PFSK-1 (cell line): ENCODE measurements at regions not wholly inside any gene's neighbourhood (a gene's known extent, or its start where the extent isn't known, plus 50 kb on each side); places are given as distances from the start of the nearest gene placed in this dataset.

ENCODE experiments used
- FOXP2 ChIP-seq: optimal IDR thresholded peaks from 2 replicates; pipeline ENCODE3; 2011; ENCODE audit warnings: borderline replicate concordance, control low read depth, inconsistent platforms; ENCODE audit not compliant: insufficient read depth; ENCODE audit errors: extremely low read length, extremely low read depth
- POLR2AphosphoS5 ChIP-seq: IDR thresholded peaks from 2 replicates; pipeline ENCODE4 v1.6.1; 2012; ENCODE audit warnings: low read depth, mild to moderate bottlenecking, control low read depth, low read length, moderate library complexity
- SIN3A ChIP-seq: IDR thresholded peaks from 2 replicates; pipeline ENCODE4 v1.6.1; 2012; ENCODE audit warnings: mild to moderate bottlenecking, low read length, moderate library complexity, borderline replicate concordance; ENCODE audit not compliant: insufficient read depth
- TAF1 ChIP-seq: IDR thresholded peaks from 2 replicates; pipeline ENCODE4 v1.6.1; 2012; ENCODE audit warnings: low read length, control low read depth, borderline replicate concordance; ENCODE audit not compliant: insufficient read depth
- TF ChIP-seq, protein P1 (sequence below), 2 experiments: IDR thresholded peaks; 2 replicates each; pipeline versions ENCODE4 v1.6.1 to v1.8.0; 2011 to 2012; ENCODE audit warnings: low read depth in 2 of 2, low read length in 2 of 2, control low read depth in 1 of 2, inconsistent platforms in 1 of 2, mild to moderate bottlenecking in 1 of 2, moderate library complexity in 1 of 2; ENCODE audit not compliant: insufficient read depth in 1 of 2

- TF ChIP-seq FOXP2 = no peak
- TF ChIP-seq POLR2AphosphoS5 = no peak
- TF ChIP-seq, protein P1, sequence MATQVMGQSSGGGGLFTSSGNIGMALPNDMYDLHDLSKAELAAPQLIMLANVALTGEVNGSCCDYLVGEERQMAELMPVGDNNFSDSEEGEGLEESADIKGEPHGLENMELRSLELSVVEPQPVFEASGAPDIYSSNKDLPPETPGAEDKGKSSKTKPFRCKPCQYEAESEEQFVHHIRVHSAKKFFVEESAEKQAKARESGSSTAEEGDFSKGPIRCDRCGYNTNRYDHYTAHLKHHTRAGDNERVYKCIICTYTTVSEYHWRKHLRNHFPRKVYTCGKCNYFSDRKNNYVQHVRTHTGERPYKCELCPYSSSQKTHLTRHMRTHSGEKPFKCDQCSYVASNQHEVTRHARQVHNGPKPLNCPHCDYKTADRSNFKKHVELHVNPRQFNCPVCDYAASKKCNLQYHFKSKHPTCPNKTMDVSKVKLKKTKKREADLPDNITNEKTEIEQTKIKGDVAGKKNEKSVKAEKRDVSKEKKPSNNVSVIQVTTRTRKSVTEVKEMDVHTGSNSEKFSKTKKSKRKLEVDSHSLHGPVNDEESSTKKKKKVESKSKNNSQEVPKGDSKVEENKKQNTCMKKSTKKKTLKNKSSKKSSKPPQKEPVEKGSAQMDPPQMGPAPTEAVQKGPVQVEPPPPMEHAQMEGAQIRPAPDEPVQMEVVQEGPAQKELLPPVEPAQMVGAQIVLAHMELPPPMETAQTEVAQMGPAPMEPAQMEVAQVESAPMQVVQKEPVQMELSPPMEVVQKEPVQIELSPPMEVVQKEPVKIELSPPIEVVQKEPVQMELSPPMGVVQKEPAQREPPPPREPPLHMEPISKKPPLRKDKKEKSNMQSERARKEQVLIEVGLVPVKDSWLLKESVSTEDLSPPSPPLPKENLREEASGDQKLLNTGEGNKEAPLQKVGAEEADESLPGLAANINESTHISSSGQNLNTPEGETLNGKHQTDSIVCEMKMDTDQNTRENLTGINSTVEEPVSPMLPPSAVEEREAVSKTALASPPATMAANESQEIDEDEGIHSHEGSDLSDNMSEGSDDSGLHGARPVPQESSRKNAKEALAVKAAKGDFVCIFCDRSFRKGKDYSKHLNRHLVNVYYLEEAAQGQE (IDR thresholded peaks at IDR 0.05; ENCODE audit: insufficient read depth in 1 of 2, low read depth in 2 of 2, low read length in 2 of 2) = no peak
- no peak for TF ChIP-seq SIN3A
- no peak for TF ChIP-seq TAF1
Measured at GRCh38 chr13:107927557-107927956, 287.8 kb downstream of the LIG4 start.

DNA sequence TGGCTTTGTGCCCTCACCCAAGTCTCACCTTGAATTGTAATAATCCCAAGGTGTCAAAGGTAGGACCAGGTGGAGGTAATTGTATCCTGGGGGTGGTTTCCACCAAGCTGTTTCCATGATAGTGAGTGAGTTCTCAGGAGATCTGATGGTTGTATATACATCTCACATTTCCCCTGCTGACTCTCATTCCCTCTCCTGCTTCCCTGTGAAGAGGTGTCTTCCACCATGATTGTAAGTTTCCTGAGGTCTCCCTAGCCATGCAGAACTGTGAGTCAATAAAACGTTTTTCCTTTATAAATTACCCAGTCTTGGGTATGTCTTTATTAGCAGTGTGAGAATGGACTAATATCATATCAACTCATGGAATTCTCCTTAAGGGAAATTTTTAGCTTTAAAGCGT lies 302.6 kb downstream of the LIG4 start:
- TF ChIP-seq TAF1 (no peak), FOXP2 (no peak), POLR2AphosphoS5 (no peak), SIN3A (no peak)
- TF ChIP-seq, protein P1 (IDR thresholded peaks at IDR 0.05; ENCODE audit: insufficient read depth in 1 of 2, low read depth in 2 of 2, low read length in 2 of 2) = no peak

- no peak for TF ChIP-seq SIN3A
- TF ChIP-seq, protein P1 (IDR thresholded peaks at IDR 0.05; ENCODE audit: insufficient read depth in 1 of 2, low read depth in 2 of 2, low read length in 2 of 2) = no peak
Measured at GRCh38 chr13:107907065-107907805, 308.1 kb downstream of the LIG4 start.

- no peak for TF ChIP-seq TAF1
- TF ChIP-seq POLR2AphosphoS5 = no peak
- TF ChIP-seq SIN3A = no peak
- TF ChIP-seq, protein P1 (IDR thresholded peaks at IDR 0.05; ENCODE audit: insufficient read depth in 1 of 2, low read depth in 2 of 2, low read length in 2 of 2) = no peak
- no peak for TF ChIP-seq FOXP2
Measured at GRCh38 chr13:107906131-107906530, 309.2 kb downstream of the LIG4 start.
